ENCODE measurements at regions not wholly inside any gene's neighbourhood (a gene's known extent, or its start where the extent isn't known, plus 50 kb on each side); places are given as distances from the start of the nearest gene placed in this dataset.

DNA sequence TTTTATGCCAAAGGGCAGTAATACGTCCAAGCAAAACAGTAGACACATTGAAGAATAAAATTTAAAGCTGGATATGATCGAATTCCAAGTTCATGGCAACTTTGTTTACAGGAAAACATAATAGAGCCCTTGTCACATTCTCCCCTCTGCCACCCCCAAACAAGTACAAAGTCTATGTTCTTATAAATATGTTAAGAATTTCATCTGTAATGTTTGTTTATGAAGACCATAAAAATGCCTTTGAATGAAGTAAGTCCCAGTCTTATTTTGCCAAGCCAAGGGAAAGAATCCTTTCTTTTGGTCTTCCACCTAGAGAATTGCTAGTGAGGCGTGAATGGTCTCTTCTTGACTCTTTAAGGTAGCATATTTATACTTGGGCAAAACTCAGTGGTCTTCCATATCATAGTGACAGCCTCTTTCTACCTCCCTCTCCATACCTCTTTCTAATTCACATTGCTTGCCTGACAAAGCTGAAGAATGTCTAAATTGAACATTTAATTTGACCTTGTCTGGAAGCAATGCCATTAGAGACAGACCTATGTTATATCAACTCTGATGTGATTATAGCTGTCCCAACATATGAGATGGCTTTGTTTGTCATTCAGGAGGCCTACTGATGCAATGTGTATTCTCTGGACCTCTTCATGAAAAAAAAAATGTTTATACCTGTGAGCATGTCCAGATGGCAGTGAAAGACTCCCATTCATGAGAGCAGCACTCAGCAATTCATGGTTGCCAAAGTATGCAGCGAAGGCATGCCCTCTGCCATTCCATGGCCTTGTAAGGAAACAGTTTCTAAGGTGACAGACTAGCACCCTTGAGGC is 70.6 kb upstream of the CCN2 start (continued):
- TF ChIP-seq, protein P1, sequence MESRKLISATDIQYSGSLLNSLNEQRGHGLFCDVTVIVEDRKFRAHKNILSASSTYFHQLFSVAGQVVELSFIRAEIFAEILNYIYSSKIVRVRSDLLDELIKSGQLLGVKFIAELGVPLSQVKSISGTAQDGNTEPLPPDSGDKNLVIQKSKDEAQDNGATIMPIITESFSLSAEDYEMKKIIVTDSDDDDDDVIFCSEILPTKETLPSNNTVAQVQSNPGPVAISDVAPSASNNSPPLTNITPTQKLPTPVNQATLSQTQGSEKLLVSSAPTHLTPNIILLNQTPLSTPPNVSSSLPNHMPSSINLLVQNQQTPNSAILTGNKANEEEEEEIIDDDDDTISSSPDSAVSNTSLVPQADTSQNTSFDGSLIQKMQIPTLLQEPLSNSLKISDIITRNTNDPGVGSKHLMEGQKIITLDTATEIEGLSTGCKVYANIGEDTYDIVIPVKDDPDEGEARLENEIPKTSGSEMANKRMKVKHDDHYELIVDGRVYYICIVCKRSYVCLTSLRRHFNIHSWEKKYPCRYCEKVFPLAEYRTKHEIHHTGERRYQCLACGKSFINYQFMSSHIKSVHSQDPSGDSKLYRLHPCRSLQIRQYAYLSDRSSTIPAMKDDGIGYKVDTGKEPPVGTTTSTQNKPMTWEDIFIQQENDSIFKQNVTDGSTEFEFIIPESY (CRISPR knock-in tag; IDR thresholded peaks at IDR 0.05) = 0 out of 2 replicates have a peak, but pooled peaks have one; percentile 47
- TF ChIP-seq, protein P2, sequence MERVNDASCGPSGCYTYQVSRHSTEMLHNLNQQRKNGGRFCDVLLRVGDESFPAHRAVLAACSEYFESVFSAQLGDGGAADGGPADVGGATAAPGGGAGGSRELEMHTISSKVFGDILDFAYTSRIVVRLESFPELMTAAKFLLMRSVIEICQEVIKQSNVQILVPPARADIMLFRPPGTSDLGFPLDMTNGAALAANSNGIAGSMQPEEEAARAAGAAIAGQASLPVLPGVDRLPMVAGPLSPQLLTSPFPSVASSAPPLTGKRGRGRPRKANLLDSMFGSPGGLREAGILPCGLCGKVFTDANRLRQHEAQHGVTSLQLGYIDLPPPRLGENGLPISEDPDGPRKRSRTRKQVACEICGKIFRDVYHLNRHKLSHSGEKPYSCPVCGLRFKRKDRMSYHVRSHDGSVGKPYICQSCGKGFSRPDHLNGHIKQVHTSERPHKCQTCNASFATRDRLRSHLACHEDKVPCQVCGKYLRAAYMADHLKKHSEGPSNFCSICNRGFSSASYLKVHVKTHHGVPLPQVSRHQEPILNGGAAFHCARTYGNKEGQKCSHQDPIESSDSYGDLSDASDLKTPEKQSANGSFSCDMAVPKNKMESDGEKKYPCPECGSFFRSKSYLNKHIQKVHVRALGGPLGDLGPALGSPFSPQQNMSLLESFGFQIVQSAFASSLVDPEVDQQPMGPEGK (CRISPR knock-in tag; IDR thresholded peaks at IDR 0.05) = no peak
- TF ChIP-seq TAF1 (CRISPR knock-in tag; IDR thresholded peaks at IDR 0.05) (no peak), ZNF296 (CRISPR knock-in tag; conservative IDR thresholded peaks at IDR 0.05) (no peak), TBX2 (CRISPR knock-in tag; IDR thresholded peaks at IDR 0.05; ENCODE audit: borderline replicate concordance) (no peak; the same call in 1 of the 2 replicates), HNRNPK (IDR thresholded peaks at IDR 0.05; ENCODE audit: low read depth, low read length, poor library complexity, severe bottlenecking) (no peak), CENPX (CRISPR knock-in tag; IDR thresholded peaks at IDR 0.05) (no peak), ATM (IDR thresholded peaks at IDR 0.05; ENCODE audit: borderline replicate concordance) (no peak), ZNF501 (CRISPR knock-in tag; IDR thresholded peaks at IDR 0.05) (no peak)
- TF ChIP-seq, protein P3, sequence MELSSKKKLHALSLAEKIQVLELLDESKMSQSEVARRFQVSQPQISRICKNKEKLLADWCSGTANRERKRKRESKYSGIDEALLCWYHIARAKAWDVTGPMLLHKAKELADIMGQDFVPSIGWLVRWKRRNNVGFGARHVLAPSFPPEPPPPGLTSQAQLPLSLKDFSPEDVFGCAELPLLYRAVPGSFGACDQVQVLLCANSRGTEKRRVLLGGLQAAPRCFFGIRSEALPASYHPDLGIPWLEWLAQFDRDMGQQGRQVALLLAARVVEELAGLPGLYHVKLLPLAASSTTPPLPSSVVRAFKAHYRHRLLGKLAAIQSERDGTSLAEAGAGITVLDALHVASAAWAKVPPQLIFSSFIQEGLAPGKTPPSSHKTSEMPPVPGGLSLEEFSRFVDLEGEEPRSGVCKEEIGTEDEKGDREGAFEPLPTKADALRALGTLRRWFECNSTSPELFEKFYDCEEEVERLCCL (CRISPR knock-in tag; IDR thresholded peaks at IDR 0.05; ENCODE audit: borderline replicate concordance) = no peak
- TF ChIP-seq, protein P4, sequence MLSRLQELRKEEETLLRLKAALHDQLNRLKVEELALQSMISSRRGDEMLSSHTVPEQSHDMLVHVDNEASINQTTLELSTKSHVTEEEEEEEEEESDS (CRISPR knock-in tag; IDR thresholded peaks at IDR 0.05; ENCODE audit: borderline replicate concordance) = no peak
- TF ChIP-seq, protein P5, sequence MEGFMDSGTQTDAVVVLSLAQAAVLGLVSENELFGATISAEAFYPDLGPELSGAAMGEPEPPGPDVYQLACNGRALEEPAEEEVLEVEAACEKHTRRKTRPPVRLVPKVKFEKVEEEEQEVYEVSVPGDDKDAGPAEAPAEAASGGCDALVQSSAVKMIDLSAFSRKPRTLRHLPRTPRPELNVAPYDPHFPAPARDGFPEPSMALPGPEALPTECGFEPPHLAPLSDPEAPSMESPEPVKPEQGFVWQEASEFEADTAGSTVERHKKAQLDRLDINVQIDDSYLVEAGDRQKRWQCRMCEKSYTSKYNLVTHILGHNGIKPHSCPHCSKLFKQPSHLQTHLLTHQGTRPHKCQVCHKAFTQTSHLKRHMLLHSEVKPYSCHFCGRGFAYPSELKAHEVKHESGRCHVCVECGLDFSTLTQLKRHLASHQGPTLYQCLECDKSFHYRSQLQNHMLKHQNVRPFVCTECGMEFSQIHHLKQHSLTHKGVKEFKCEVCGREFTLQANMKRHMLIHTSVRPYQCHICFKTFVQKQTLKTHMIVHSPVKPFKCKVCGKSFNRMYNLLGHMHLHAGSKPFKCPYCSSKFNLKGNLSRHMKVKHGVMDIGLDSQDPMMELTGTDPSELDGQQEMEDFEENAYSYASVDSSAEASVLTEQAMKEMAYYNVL (CRISPR knock-in tag; IDR thresholded peaks at IDR 0.05; ENCODE audit: borderline replicate concordance) = no peak
- TF ChIP-seq, protein P6, sequence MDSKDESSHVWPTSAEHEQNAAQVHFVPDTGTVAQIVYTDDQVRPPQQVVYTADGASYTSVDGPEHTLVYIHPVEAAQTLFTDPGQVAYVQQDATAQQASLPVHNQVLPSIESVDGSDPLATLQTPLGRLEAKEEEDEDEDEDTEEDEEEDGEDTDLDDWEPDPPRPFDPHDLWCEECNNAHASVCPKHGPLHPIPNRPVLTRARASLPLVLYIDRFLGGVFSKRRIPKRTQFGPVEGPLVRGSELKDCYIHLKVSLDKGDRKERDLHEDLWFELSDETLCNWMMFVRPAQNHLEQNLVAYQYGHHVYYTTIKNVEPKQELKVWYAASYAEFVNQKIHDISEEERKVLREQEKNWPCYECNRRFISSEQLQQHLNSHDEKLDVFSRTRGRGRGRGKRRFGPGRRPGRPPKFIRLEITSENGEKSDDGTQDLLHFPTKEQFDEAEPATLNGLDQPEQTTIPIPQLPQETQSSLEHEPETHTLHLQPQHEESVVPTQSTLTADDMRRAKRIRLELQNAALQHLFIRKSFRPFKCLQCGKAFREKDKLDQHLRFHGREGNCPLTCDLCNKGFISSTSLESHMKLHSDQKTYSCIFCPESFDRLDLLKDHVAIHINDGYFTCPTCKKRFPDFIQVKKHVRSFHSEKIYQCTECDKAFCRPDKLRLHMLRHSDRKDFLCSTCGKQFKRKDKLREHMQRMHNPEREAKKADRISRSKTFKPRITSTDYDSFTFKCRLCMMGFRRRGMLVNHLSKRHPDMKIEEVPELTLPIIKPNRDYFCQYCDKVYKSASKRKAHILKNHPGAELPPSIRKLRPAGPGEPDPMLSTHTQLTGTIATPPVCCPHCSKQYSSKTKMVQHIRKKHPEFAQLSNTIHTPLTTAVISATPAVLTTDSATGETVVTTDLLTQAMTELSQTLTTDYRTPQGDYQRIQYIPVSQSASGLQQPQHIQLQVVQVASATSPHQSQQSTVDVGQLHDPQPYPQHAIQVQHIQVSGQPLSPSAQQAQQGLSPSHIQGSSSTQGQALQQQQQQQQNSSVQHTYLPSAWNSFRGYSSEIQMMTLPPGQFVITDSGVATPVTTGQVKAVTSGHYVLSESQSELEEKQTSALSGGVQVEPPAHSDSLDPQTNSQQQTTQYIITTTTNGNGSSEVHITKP (CRISPR knock-in tag; IDR thresholded peaks at IDR 0.05; ENCODE audit: low read depth) = no peak

Data from HepG2 (cell line).